Stimulated activated CD4-positive, alpha-beta T cell treated with anti-CD3 and anti-CD28 coated beads, Interleukin-2, amount 100 ng/mL, for 24 hours (primary cell): ENCODE measurements at regions not wholly inside any gene's neighbourhood (a gene's known extent, or its start where the extent isn't known, plus 50 kb on each side); places are given as distances from the start of the nearest gene placed in this dataset.

ENCODE experiments used
- DNase-seq, 2 donors: peaks; one replicate each; pipeline ENCODE4 v3.0.0-alpha.2; 2020

- no peak for DNase-seq
Measured at GRCh38 chr10:90530521-90530920, 327.3 kb downstream of the HTR7 start.

- no peak for DNase-seq
Measured at GRCh38 chr10:90557385-90557784, 300.5 kb downstream of the HTR7 start.

GRCh38 chr10:90560331-90560730, 297.5 kb downstream of the HTR7 start:
- no peak for DNase-seq

GRCh38 chr10:90561666-90562065, 296.2 kb downstream of the HTR7 start:
- DNase-seq: no peak

- no peak for DNase-seq
Measured at GRCh38 chr10:90571481-90572258, 286.2 kb downstream of the HTR7 start.

GRCh38 chr10:90575125-90575524, 282.7 kb downstream of the HTR7 start:
- DNase-seq: no peak

- no peak for DNase-seq
Measured at GRCh38 chr10:90577569-90577968, 280.3 kb downstream of the HTR7 start.

GRCh38 chr10:90579602-90580242, 278.1 kb downstream of the HTR7 start:
- no peak for DNase-seq

GRCh38 chr10:90583416-90583815, 274.4 kb downstream of the HTR7 start:
- DNase-seq: no peak

- DNase-seq: no peak
Measured at GRCh38 chr10:90587081-90587491, 270.8 kb downstream of the HTR7 start.

GRCh38 chr10:90587561-90587960, 270.3 kb downstream of the HTR7 start:
- DNase-seq: no peak

GRCh38 chr10:90588222-90588621, 269.6 kb downstream of the HTR7 start:
- DNase-seq: no peak

- no peak for DNase-seq
Measured at GRCh38 chr10:90589825-90590224, 268.0 kb downstream of the HTR7 start.

- no peak for DNase-seq
Measured at GRCh38 chr10:90591629-90592028, 266.2 kb downstream of the HTR7 start.

- DNase-seq: peak in 1 of 2 donors; percentile 11
Measured at GRCh38 chr10:90592638-90593302, 265.1 kb downstream of the HTR7 start.

GRCh38 chr10:90598513-90598912, 259.3 kb downstream of the HTR7 start:
- DNase-seq: no peak

- DNase-seq: no peak
Measured at GRCh38 chr10:90602862-90603610, 254.8 kb downstream of the HTR7 start.

GRCh38 chr10:90604636-90605035, 253.2 kb downstream of the HTR7 start:
- DNase-seq: no peak

- DNase-seq: no peak
Measured at GRCh38 chr10:90605506-90605905, 252.3 kb downstream of the HTR7 start.

GRCh38 chr10:90612276-90612675, 245.6 kb downstream of the HTR7 start:
- no peak for DNase-seq

GRCh38 chr10:90614631-90615030, 243.2 kb downstream of the HTR7 start:
- no peak for DNase-seq

- no peak for DNase-seq
Measured at GRCh38 chr10:90621577-90621976, 236.3 kb downstream of the HTR7 start.

- no peak for DNase-seq
Measured at GRCh38 chr10:90635111-90635765, 222.6 kb downstream of the HTR7 start.
